Calu3 (cell line): ENCODE measurements at regions not wholly inside any gene's neighbourhood (a gene's known extent, or its start where the extent isn't known, plus 50 kb on each side); places are given as distances from the start of the nearest gene placed in this dataset.

Experiments used
- BruUV-seq: library from RNA; stranded (reverse); fragments of 400-500 nt; replicated peaks from 2 replicates; lab custom pipeline; 2021; lab: Mats Ljungman, UMichigan
- CTCF ChIA-PET: fragments of 300-600 bp; sonication (Branson Sonifier 250); formaldehyde crosslinking; loops from one replicate; lab custom pipeline; 2022; ENCODE audit warnings: antibody characterized with exemption; lab: Charles Lee
- DNase-seq: peaks from one replicate; pipeline ENCODE4 v3.0.0; 2022
- H3K27ac Mint-ChIP-seq: one replicate; pipeline ENCODE4 v1.8.0; 2022; ENCODE audit warnings: mixed read lengths; ENCODE audit not compliant: unreplicated experiment
- H3K27me3 Mint-ChIP-seq: one replicate; pipeline ENCODE4 v1.8.0; 2022; ENCODE audit warnings: mixed read lengths; ENCODE audit not compliant: unreplicated experiment
- H3K36me3 Mint-ChIP-seq: one replicate; pipeline ENCODE4 v1.8.0; 2022; ENCODE audit warnings: mild to moderate bottlenecking, moderate library complexity, mixed read lengths; ENCODE audit not compliant: insufficient read depth, unreplicated experiment
- H3K4me1 Mint-ChIP-seq: one replicate; pipeline ENCODE4 v1.8.0; 2022; ENCODE audit warnings: mild to moderate bottlenecking, low read depth, mixed read lengths; ENCODE audit not compliant: unreplicated experiment
- H3K4me3 Mint-ChIP-seq: one replicate; pipeline ENCODE4 v1.8.0; 2022; ENCODE audit warnings: mild to moderate bottlenecking, low read depth, moderate library complexity, mixed read lengths; ENCODE audit not compliant: unreplicated experiment
- H3K9me3 Mint-ChIP-seq: one replicate; pipeline ENCODE4 v1.8.0; 2022; ENCODE audit warnings: low read depth, mixed read lengths; ENCODE audit not compliant: unreplicated experiment
- intact Hi-C: fragments of 100-400 bp; cut with micrococcal nuclease; formaldehyde crosslinking; loops from one replicate; pipeline ENCODE4 v1.10.0; 2022; ENCODE audit not compliant: unreplicated experiment
- TF ChIP-seq, protein P1 (sequence below): fragments of 200-600 bp; IDR thresholded peaks from one replicate; pipeline ENCODE4 v1.8.0; 2022; ENCODE audit warnings: antibody characterized with exemption; ENCODE audit not compliant: unreplicated experiment

- peak; percentile 16 for DNase-seq
- H3K36me3 Mint-ChIP-seq: no peaks in the 10 kb centered on the region
- H3K9me3 Mint-ChIP-seq: peaks cover 2% of the 10 kb centered on the region
- TF ChIP-seq, protein P1, sequence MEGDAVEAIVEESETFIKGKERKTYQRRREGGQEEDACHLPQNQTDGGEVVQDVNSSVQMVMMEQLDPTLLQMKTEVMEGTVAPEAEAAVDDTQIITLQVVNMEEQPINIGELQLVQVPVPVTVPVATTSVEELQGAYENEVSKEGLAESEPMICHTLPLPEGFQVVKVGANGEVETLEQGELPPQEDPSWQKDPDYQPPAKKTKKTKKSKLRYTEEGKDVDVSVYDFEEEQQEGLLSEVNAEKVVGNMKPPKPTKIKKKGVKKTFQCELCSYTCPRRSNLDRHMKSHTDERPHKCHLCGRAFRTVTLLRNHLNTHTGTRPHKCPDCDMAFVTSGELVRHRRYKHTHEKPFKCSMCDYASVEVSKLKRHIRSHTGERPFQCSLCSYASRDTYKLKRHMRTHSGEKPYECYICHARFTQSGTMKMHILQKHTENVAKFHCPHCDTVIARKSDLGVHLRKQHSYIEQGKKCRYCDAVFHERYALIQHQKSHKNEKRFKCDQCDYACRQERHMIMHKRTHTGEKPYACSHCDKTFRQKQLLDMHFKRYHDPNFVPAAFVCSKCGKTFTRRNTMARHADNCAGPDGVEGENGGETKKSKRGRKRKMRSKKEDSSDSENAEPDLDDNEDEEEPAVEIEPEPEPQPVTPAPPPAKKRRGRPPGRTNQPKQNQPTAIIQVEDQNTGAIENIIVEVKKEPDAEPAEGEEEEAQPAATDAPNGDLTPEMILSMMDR: no peak
- no TSS peak for BruUV-seq
- no peak overlapping the region for H3K27ac Mint-ChIP-seq
- H3K27me3 Mint-ChIP-seq: no peaks in the 10 kb centered on the region
- intact Hi-C loops: no loop called here
- H3K4me3 Mint-ChIP-seq: no peak overlapping the region
- no peaks in the 10 kb centered on the region for H3K4me1 Mint-ChIP-seq
- CTCF ChIA-PET: no interaction called here
Observed at GRCh38 chr9:118170032-118170955, 466.1 kb downstream of the TLR4 start.

GRCh38 chr9:118177241-118177640, 473.0 kb downstream of the TLR4 start:
- CTCF ChIA-PET: no interaction called here
- intact Hi-C loops: no loop called here
- no peaks in the 10 kb centered on the region for H3K27me3 Mint-ChIP-seq

DNA sequence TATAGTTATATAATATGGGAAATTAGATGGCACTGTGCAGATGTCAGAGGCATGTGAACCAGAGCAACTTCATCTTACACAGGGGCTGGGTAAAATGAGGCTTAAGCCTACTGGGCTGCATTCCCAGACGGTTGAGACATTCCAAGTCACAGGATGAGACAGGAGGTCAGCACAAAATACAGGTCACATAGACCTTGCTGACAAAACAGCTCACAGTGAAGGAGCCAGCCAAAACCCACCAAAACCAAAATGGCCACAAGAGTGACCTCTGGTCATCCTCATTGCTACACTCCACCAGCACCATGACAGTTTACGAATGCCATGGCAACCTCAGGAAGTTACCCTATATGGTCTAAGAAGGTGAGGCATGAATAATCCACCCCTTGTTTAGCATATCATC, 479.4 kb downstream of the TLR4 start:
- intact Hi-C loops: no loop called here
- Mint-ChIP-seq H3K4me1 (no peaks in the 10 kb centered on the region), H3K27me3 (no peaks in the 10 kb centered on the region), H3K9me3 (peaks cover 5% of the 10 kb centered on the region), H3K36me3 (no peaks in the 10 kb centered on the region), H3K4me3 (no peak overlapping the region), H3K27ac (no peak overlapping the region)
- CTCF ChIA-PET: no interaction called here
- no peak for DNase-seq
- no TSS peak for BruUV-seq
- TF ChIP-seq, protein P1: no peak

More at GRCh38 chr9:118177241-118177640, 473.0 kb downstream of the TLR4 start:
- TF ChIP-seq, protein P1: no peak
- Mint-ChIP-seq H3K4me1 (no peaks in the 10 kb centered on the region), H3K27ac (no peak overlapping the region), H3K9me3 (peaks cover 5% of the 10 kb centered on the region), H3K36me3 (no peaks in the 10 kb centered on the region), H3K4me3 (no peak overlapping the region)
- no peak for DNase-seq
- BruUV-seq: no TSS peak

GRCh38 chr9:118187408-118187807, 483.2 kb downstream of the TLR4 start:
- H3K27ac Mint-ChIP-seq: no peak overlapping the region
- H3K36me3 Mint-ChIP-seq: no peaks in the 10 kb centered on the region
- H3K4me1 Mint-ChIP-seq: no peaks in the 10 kb centered on the region
- no peak overlapping the region for H3K4me3 Mint-ChIP-seq
- CTCF ChIA-PET: no interaction called here
- TF ChIP-seq, protein P1: no peak
- intact Hi-C loops: no loop called here
- no peaks in the 10 kb centered on the region for H3K27me3 Mint-ChIP-seq
- no peaks in the 10 kb centered on the region for H3K9me3 Mint-ChIP-seq
- BruUV-seq: no TSS peak
- DNase-seq: no peak
